Kidney (tissue), 13 donors: ENCODE measurements at regions not wholly inside any gene's neighbourhood (a gene's known extent, or its start where the extent isn't known, plus 50 kb on each side); places are given as distances from the start of the nearest gene placed in this dataset.

Experiments used
- DNase-seq, 5 donors: peaks; one replicate each; pipeline ENCODE4 v3.0.0-alpha.2; 2013 to 2020
- FAIRE-seq: peaks from 2 replicates; lab custom pipeline; 2012; peaks lifted over from hg19 to GRCh38; lab: Jason Lieb, UNC
- H3K27ac ChIP-seq, 2 donors: one replicate each; pipeline ENCODE4 v1.7.0; 2013; ENCODE audit warnings: low read depth in 2 of 2, low read length in 2 of 2, inconsistent platforms in 1 of 2
- H3K27me3 ChIP-seq: one replicate; pipeline ENCODE4 v1.7.1; 2013; ENCODE audit warnings: low read length, inconsistent platforms; ENCODE audit not compliant: control insufficient read depth, insufficient read depth
- H3K36me3 ChIP-seq, 3 donors: one replicate each; pipeline versions ENCODE4 v1.7.0 to v1.7.1; 2013; ENCODE audit warnings: low read length in 3 of 3, control low read depth in 1 of 3, inconsistent platforms in 1 of 3; ENCODE audit not compliant: insufficient read depth in 3 of 3, control insufficient read depth in 2 of 3
- H3K4me1 ChIP-seq, 3 donors: one replicate each; pipeline versions ENCODE4 v1.7.0 to v1.7.1; 2013; ENCODE audit warnings: low read length in 3 of 3, inconsistent platforms in 1 of 3, low read depth in 1 of 3; ENCODE audit not compliant: control insufficient read depth in 2 of 3, insufficient read depth in 2 of 3
- H3K4me3 ChIP-seq, 3 donors: one replicate each; pipeline versions ENCODE4 v1.7.0 to v1.8.1; 2013; ENCODE audit warnings: low read length in 3 of 3, control low read depth in 1 of 3, inconsistent platforms in 1 of 3
- H3K9ac ChIP-seq, 3 donors: one replicate each; pipeline versions ENCODE4 v1.7.0 to v1.7.1; 2013; ENCODE audit warnings: low read length in 3 of 3, control low read depth in 1 of 3, inconsistent platforms in 1 of 3
- H3K9me3 ChIP-seq, 3 donors: one replicate each; pipeline versions ENCODE4 v1.7.0 to v1.7.1; 2013; ENCODE audit warnings: low read length in 3 of 3, control low read depth in 1 of 3, inconsistent platforms in 1 of 3; ENCODE audit not compliant: control insufficient read depth in 2 of 3, insufficient read depth in 1 of 3
- CTCF ChIP-seq: IDR thresholded peaks from 3 replicates; pipeline ENCODE4 v1.5.1; 2012; ENCODE audit warnings: mild to moderate bottlenecking, moderate library complexity, borderline replicate concordance; ENCODE audit not compliant: insufficient read depth; ENCODE audit errors: extremely low read depth
- intact Hi-C: fragments of 100-400 bp; cut with DNase I; formaldehyde crosslinking; loops from one replicate; pipeline ENCODE4 v1.11.1; 2022
- donor health status: control.
- donor health status: control.
- donor health status: control.
- donor health status: control.
- donor health status: control.
- donor health status: DM: yes; HTN: yes; CAD: no.
- donor health status: Normal renal cell carcinoma (clear cell type).

- Histone ChIP-seq H3K9ac (no peak overlapping the region), H3K4me1 (no peaks in the 10 kb centered on the region)
- FAIRE-seq, result no peak
Measured at GRCh38 chr2:173711816-173712215, 253.4 kb downstream of the SP3 start.

GRCh38 chr2:173713904-173714555, 251.1 kb downstream of the SP3 start:
- no peak for FAIRE-seq
- Histone ChIP-seq H3K4me3 (no peak overlapping the region), H3K9me3 (no peaks in the 10 kb centered on the region), H3K27me3 (no peaks in the 10 kb centered on the region), H3K9ac (no peak overlapping the region), H3K36me3 (no peaks in the 10 kb centered on the region), H3K27ac (no peak overlapping the region), H3K4me1 (no peaks in the 10 kb centered on the region)
- no peak for TF ChIP-seq CTCF
- intact Hi-C loops, result no loop called here
- no peak for DNase-seq

More at GRCh38 chr2:173711816-173712215, 253.4 kb downstream of the SP3 start:
- no peak overlapping the region for H3K4me3 ChIP-seq
- H3K27me3 ChIP-seq, result no peaks in the 10 kb centered on the region
- no peak overlapping the region for H3K27ac ChIP-seq
- H3K9me3 ChIP-seq, result no peaks in the 10 kb centered on the region
- no peaks in the 10 kb centered on the region for H3K36me3 ChIP-seq
- no peak for TF ChIP-seq CTCF
- no peak for DNase-seq
- intact Hi-C loops, result no loop called here

GRCh38 chr2:173715441-173715840, 249.7 kb downstream of the SP3 start:
- no peaks in the 10 kb centered on the region for H3K9me3 ChIP-seq
- no peaks in the 10 kb centered on the region for H3K4me1 ChIP-seq
- intact Hi-C loops, result no loop called here
- H3K9ac ChIP-seq, result no peak overlapping the region
- no peaks in the 10 kb centered on the region for H3K27me3 ChIP-seq
- DNase-seq (no peak), FAIRE-seq (no peak)
- no peak overlapping the region for H3K4me3 ChIP-seq
- no peaks in the 10 kb centered on the region for H3K36me3 ChIP-seq
- H3K27ac ChIP-seq, result no peak overlapping the region
- TF ChIP-seq CTCF, result no peak

- H3K36me3 ChIP-seq, result no peaks in the 10 kb centered on the region
- H3K4me3 ChIP-seq, result no peak overlapping the region
- intact Hi-C loops, result no loop called here
- H3K4me1 ChIP-seq, result no peaks in the 10 kb centered on the region
- DNase-seq, result no peak
- H3K27me3 ChIP-seq, result no peaks in the 10 kb centered on the region
- no peak overlapping the region for H3K9ac ChIP-seq
- no peak overlapping the region for H3K27ac ChIP-seq
- TF ChIP-seq CTCF, result no peak
- H3K9me3 ChIP-seq, result no peaks in the 10 kb centered on the region
- no peak for FAIRE-seq
Measured at GRCh38 chr2:173716458-173717052, 248.6 kb downstream of the SP3 start.
